SU-DHL-6 (cell line): ENCODE measurements at regions not wholly inside any gene's neighbourhood (a gene's known extent, or its start where the extent isn't known, plus 50 kb on each side); places are given as distances from the start of the nearest gene placed in this dataset.

Experiments
- H2AFZ ChIP-seq: fragments of 200-600 bp; sonication (generic); 2 replicates; pipeline ENCODE4 v1.6.1; 2014; ENCODE audit warnings: low read depth, mild to moderate bottlenecking, moderate library complexity, mixed read lengths, antibody characterized with exemption, low read length; ENCODE audit not compliant: severe bottlenecking
- H3F3A ChIP-seq: fragments of 200-600 bp; shearing (Covaris generic); 2 replicates; pipeline ENCODE4 v1.6.0; 2016; ENCODE audit warnings: antibody characterized with exemption, mild to moderate bottlenecking; ENCODE audit not compliant: insufficient read depth
- H3K27ac ChIP-seq: fragments of 200-600 bp; sonication (generic); 2 replicates; pipeline ENCODE4 v1.5.1; 2016; ENCODE audit warnings: low read depth, mild to moderate bottlenecking, low read length, moderate library complexity, mixed read lengths
- H3K27me3 ChIP-seq: fragments of 200-600 bp; sonication (generic), shearing (Covaris generic); 2 replicates; pipeline ENCODE4 v1.6.0; 2014; ENCODE audit warnings: mild to moderate bottlenecking, low read length
- H3K36me3 ChIP-seq: fragments of 200-600 bp; sonication (generic); 2 replicates; pipeline ENCODE4 v1.6.1; 2014; ENCODE audit warnings: mild to moderate bottlenecking, low read length, mixed read lengths
- H3K4me2 ChIP-seq: fragments of 300-600, 200-600 bp; shearing (Covaris generic), sonication (generic); 2 replicates; pipeline ENCODE4 v1.6.0; 2014; ENCODE audit warnings: low read length, low read depth, mild to moderate bottlenecking; ENCODE audit not compliant: poor library complexity, severe bottlenecking
- H3K4me3 ChIP-seq: fragments of 200-600 bp; sonication (generic); 2 replicates; pipeline ENCODE4 v1.5.1; 2014; ENCODE audit warnings: antibody characterized with exemption, low read length, mild to moderate bottlenecking, mixed read lengths; ENCODE audit not compliant: insufficient read depth, poor library complexity, severe bottlenecking
- H3K79me2 ChIP-seq: fragments of 200-600 bp; sonication (generic); 2 replicates; pipeline ENCODE4 v1.6.1; 2014; ENCODE audit warnings: mild to moderate bottlenecking, low read length, moderate library complexity; ENCODE audit not compliant: insufficient read depth
- H3K9ac ChIP-seq: fragments of 200-600 bp; sonication (generic); 2 replicates; pipeline ENCODE4 v1.7.0; 2014; ENCODE audit warnings: mild to moderate bottlenecking, low read length
- H3K9me2 ChIP-seq: fragments of 200-600 bp; sonication (generic); replicated peaks from 2 replicates; pipeline ENCODE4 v1.6.1; 2014; ENCODE audit warnings: low read length; ENCODE audit not compliant: insufficient read depth
- H3K9me3 ChIP-seq: fragments of 200-600 bp; sonication (generic); 2 replicates; pipeline ENCODE4 v1.6.1; 2014; ENCODE audit warnings: low read length, mixed read lengths; ENCODE audit not compliant: insufficient read depth
- H4K20me1 ChIP-seq: fragments of 200-600 bp; sonication (generic); 2 replicates; pipeline ENCODE4 v1.6.1; 2014; ENCODE audit warnings: low read depth, mild to moderate bottlenecking, antibody characterized with exemption, low read length, moderate library complexity, mixed read lengths
- EZH2phosphoT487 ChIP-seq: fragments of 200-600 bp; sonication (generic), shearing (Covaris generic); conservative IDR thresholded peaks from 2 replicates; pipeline ENCODE4 v1.6.1; 2018; ENCODE audit warnings: mild to moderate bottlenecking, antibody characterized with exemption, low read length, moderate library complexity, mixed read lengths
- TF ChIP-seq, protein P1 (sequence below): fragments of 200-600 bp; sonication (generic); IDR thresholded peaks from one replicate; pipeline ENCODE4 v1.5.1; 2017; ENCODE audit warnings: antibody characterized with exemption, mild to moderate bottlenecking, low read length, moderate library complexity; ENCODE audit not compliant: insufficient read depth, poor library complexity, severe bottlenecking

DNA sequence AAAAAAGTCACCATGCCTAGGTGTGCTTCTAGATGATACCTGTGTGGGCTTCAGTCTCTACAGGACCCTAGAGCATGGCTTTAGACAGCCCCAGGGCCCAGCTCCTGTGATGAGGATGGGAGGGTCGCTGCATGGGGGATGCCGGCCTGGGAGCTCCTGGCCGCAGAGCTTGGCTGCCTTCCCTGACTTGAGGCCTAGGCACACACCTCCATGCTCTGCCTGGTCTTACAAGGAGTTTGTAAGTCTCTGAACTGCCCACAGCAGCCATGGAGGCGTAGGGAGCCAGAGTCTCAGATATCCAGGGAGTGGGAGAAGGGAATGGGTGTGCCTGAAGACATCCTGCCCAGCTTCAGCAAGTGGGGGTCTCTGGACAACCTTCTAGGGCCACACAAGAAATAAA, 149.5 kb upstream of the MYL2 start:
- no peak overlapping the region for H3K4me3 ChIP-seq
- H3K4me2 ChIP-seq = no peak overlapping the region
- H3K9me2 ChIP-seq = no peaks in the 10 kb centered on the region
- no peaks in the 10 kb centered on the region for H3K27me3 ChIP-seq
- no peak overlapping the region for H2AFZ ChIP-seq
- H3F3A ChIP-seq = no peaks in the 10 kb centered on the region
- no peaks in the 10 kb centered on the region for H3K79me2 ChIP-seq
- H4K20me1 ChIP-seq = no peaks in the 10 kb centered on the region
- no peaks in the 10 kb centered on the region for H3K36me3 ChIP-seq
- H3K27ac ChIP-seq = no peak overlapping the region
- TF ChIP-seq EZH2phosphoT487 = no peak
- TF ChIP-seq, protein P1, sequence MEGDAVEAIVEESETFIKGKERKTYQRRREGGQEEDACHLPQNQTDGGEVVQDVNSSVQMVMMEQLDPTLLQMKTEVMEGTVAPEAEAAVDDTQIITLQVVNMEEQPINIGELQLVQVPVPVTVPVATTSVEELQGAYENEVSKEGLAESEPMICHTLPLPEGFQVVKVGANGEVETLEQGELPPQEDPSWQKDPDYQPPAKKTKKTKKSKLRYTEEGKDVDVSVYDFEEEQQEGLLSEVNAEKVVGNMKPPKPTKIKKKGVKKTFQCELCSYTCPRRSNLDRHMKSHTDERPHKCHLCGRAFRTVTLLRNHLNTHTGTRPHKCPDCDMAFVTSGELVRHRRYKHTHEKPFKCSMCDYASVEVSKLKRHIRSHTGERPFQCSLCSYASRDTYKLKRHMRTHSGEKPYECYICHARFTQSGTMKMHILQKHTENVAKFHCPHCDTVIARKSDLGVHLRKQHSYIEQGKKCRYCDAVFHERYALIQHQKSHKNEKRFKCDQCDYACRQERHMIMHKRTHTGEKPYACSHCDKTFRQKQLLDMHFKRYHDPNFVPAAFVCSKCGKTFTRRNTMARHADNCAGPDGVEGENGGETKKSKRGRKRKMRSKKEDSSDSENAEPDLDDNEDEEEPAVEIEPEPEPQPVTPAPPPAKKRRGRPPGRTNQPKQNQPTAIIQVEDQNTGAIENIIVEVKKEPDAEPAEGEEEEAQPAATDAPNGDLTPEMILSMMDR = no peak
- H3K9me3 ChIP-seq = no peaks in the 10 kb centered on the region
- H3K9ac ChIP-seq = no peak overlapping the region

DNA sequence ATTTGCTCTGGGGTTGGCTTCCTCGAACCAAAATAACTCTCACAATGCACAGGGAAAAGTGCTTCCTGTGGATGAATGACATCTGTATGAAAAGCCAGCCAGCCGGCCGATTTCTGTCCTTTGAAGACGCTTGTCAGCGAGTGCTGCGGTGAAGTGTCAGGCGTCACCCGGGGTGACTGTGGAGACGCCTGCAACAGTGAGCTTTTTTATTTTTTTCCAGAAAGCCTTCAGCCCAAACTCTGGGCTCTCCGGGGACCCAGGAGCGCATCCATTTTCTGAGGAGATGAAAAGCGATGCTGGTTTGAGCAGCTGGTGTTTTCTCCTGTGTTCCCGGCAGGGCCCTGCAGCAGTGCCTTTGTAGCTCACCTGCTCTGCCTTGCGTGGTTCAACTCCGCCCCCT, 147.9 kb upstream of the MYL2 start:
- H3F3A ChIP-seq = no peaks in the 10 kb centered on the region
- TF ChIP-seq EZH2phosphoT487 = no peak
- H2AFZ ChIP-seq = no peak overlapping the region
- no peak overlapping the region for H3K9ac ChIP-seq
- H3K4me2 ChIP-seq = no peak overlapping the region
- H3K36me3 ChIP-seq = no peaks in the 10 kb centered on the region
- no peak overlapping the region for H3K27ac ChIP-seq
- H3K9me2 ChIP-seq = no peaks in the 10 kb centered on the region
- H3K4me3 ChIP-seq = no peak overlapping the region
- H3K79me2 ChIP-seq = no peaks in the 10 kb centered on the region
- H3K9me3 ChIP-seq = no peaks in the 10 kb centered on the region
- H4K20me1 ChIP-seq = no peaks in the 10 kb centered on the region
- no peaks in the 10 kb centered on the region for H3K27me3 ChIP-seq

DNA sequence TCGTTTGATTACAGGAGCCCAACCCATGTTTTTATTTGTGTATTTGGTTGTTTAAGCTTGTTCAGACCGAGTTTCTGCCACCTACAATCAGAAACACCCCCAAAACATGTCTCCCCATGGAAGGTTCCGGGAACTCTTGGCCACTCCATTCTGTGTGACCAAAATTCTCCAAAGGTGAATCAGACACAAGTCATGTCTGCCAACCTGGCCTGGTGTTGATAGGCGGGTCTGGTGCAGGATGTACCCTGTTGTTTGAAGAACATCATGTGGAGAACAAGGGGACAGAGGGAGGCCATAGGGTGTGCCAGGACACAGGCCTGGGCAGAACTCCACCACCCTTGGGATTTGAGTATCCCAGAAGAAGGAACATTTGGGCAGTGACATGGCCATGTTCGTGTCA, 147.1 kb upstream of the MYL2 start:
- TF ChIP-seq EZH2phosphoT487 = no peak
- TF ChIP-seq, protein P1 = no peak
- H3K9ac ChIP-seq = no peak overlapping the region
- H3K36me3 ChIP-seq = no peaks in the 10 kb centered on the region
- no peak overlapping the region for H2AFZ ChIP-seq
- H3K9me3 ChIP-seq = no peaks in the 10 kb centered on the region
- no peak overlapping the region for H3K4me3 ChIP-seq
- H3K79me2 ChIP-seq = no peaks in the 10 kb centered on the region
- no peaks in the 10 kb centered on the region for H3K9me2 ChIP-seq
- no peak overlapping the region for H3K4me2 ChIP-seq
- no peaks in the 10 kb centered on the region for H4K20me1 ChIP-seq
- no peak overlapping the region for H3K27ac ChIP-seq
- no peaks in the 10 kb centered on the region for H3K27me3 ChIP-seq
- H3F3A ChIP-seq = no peaks in the 10 kb centered on the region

DNA sequence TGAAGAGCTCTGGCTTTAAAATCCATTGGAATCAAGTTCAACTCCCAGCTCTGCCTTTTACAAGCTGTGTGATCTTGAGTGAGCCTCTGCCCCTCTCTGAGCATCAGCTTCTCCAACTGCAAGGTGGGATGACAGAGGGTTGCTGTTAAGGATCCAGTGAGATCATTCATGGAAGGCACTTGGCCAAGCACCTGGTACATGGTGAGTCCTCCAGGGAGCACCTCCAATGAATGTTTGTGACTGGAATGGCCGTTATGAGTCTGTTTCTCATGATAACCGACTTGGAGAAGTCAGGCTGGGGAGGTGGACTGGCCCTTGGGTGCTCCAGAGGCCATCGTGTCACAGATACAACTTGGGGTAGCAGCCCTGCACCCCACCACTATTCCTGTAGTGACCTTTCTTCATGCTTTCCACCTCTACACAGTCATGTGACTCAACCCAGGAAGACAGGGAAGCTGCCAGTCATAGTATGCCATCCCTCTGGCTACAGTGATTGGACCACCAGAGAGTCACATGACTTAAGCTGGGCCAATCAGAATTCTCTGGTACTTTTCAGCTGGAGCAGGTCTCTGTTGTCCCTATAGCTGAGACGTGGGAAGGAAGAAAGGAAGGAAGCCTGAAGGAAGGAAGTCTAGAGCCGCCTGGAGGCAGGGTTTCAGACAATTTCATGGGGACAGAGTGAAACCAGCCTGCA, 146.5 kb upstream of the MYL2 start:
- Histone ChIP-seq H3K36me3 (no peaks in the 10 kb centered on the region), H3K4me3 (no peak overlapping the region), H3F3A (no peaks in the 10 kb centered on the region), H3K27me3 (no peaks in the 10 kb centered on the region), H4K20me1 (no peaks in the 10 kb centered on the region), H3K9me3 (no peaks in the 10 kb centered on the region), H3K79me2 (no peaks in the 10 kb centered on the region), H3K9me2 (no peaks in the 10 kb centered on the region), H3K9ac (no peak overlapping the region), H2AFZ (peak overlapping the region; percentile 30), H3K27ac (no peak overlapping the region), H3K4me2 (no peak overlapping the region)
- TF ChIP-seq EZH2phosphoT487 = no peak
- TF ChIP-seq, protein P1 = no peak
